ENCODE measurements at regions not wholly inside any gene's neighbourhood (a gene's known extent, or its start where the extent isn't known, plus 50 kb on each side); places are given as distances from the start of the nearest gene placed in this dataset.

- Histone ChIP-seq H3K27ac (no peak overlapping the region), H3K4me3 (no peak overlapping the region), H3K36me3 (no peaks in the 10 kb centered on the region), H3K27me3 (no peaks in the 10 kb centered on the region), H3K4me1 (ENCODE audit: low read depth) (no peaks in the 10 kb centered on the region), H3K9me3 (ENCODE audit: low read depth) (no peaks in the 10 kb centered on the region)
- DNase-seq (ENCODE audit: low read depth in 1 of 2, low spot score in 1 of 2) = peak in 1 of 2 donors; percentile 17
- TF ChIP-seq CTCF (IDR thresholded peaks at IDR 0.05; ENCODE audit: low read depth, low read length) = no peak
These were observed 473.2 kb downstream of the RBFOX1 start for GRCh38 chr16:7805686-7806396.

DNA sequence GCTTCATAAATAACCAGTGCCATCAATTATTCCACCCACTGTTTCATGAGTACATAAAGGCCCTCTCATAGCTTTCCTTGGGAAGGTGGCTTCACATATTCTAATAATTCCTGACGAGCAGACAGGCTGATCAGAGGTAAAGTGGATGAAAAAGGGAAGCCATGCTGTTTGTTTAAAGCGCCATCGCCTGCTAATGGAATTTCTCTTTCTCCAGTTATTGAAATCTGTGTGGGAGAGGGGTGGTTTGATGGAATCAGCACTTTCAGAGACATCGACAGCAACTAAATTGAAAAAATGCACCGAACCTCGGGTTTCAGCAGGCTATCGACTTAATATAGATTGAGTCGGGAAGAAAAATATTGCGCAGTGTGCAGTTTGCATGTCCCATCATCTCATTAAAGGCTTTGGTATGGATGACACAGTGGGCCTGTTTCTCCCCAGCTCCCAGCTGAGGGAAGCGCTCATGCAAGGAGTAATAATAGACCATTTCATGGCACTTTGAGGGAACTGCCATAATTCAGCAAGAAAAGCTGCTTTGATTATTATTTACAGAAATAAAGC is 472.1 kb downstream of the RBFOX1 start:
- H3K36me3 ChIP-seq = no peaks in the 10 kb centered on the region
- H3K27ac ChIP-seq = no peak overlapping the region
- H3K4me1 ChIP-seq (ENCODE audit: low read depth) = no peaks in the 10 kb centered on the region
- H3K27me3 ChIP-seq = no peaks in the 10 kb centered on the region
- H3K4me3 ChIP-seq = no peak overlapping the region
- H3K9me3 ChIP-seq (ENCODE audit: low read depth) = no peaks in the 10 kb centered on the region
- no peak for DNase-seq (ENCODE audit: low read depth in 1 of 2, low spot score in 1 of 2)
- no peak for TF ChIP-seq CTCF (IDR thresholded peaks at IDR 0.05; ENCODE audit: low read depth, low read length)

DNA sequence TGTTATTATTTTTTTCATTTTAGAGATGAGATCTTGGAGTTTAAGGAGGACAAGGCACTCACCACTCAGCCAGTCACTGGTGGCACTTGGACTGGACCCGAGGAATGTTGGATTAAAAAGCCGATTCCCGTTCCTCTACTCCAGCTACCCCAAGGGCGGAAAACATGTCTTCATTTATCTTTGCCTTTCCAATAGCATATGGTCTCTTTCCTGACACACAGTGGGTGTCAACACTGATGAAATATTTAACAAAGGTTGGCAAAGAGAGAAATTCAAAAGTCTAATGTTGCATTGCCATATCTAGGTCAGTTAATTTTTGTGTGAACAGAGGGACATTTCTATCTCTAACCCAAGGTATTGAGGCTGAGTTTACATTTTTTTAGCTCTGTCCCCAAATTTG is 459.7 kb downstream of the RBFOX1 start:
- Histone ChIP-seq H3K9me3 (ENCODE audit: low read depth) (no peaks in the 10 kb centered on the region), H3K27ac (no peak overlapping the region), H3K4me1 (ENCODE audit: low read depth) (no peaks in the 10 kb centered on the region), H3K4me3 (no peak overlapping the region), H3K36me3 (no peaks in the 10 kb centered on the region), H3K27me3 (no peaks in the 10 kb centered on the region)
- DNase-seq (ENCODE audit: low read depth in 1 of 2, low spot score in 1 of 2) = no peak
- no peak for TF ChIP-seq CTCF (IDR thresholded peaks at IDR 0.05; ENCODE audit: low read depth, low read length)

- Histone ChIP-seq H3K27ac (no peak overlapping the region), H3K27me3 (no peaks in the 10 kb centered on the region), H3K4me1 (ENCODE audit: low read depth) (no peaks in the 10 kb centered on the region), H3K4me3 (no peak overlapping the region), H3K9me3 (ENCODE audit: low read depth) (no peaks in the 10 kb centered on the region), H3K36me3 (no peaks in the 10 kb centered on the region)
- no peak for TF ChIP-seq CTCF (IDR thresholded peaks at IDR 0.05; ENCODE audit: low read depth, low read length)
- DNase-seq (ENCODE audit: low read depth in 1 of 2, low spot score in 1 of 2) = no peak
These were observed 458.5 kb downstream of the RBFOX1 start for GRCh38 chr16:7791028-7791590.

GRCh38 chr16:7775072-7775488 is 442.4 kb downstream of the RBFOX1 start:
- no peak for DNase-seq (ENCODE audit: low read depth in 1 of 2, low spot score in 1 of 2)
- Histone ChIP-seq H3K9me3 (ENCODE audit: low read depth) (no peaks in the 10 kb centered on the region), H3K27me3 (no peaks in the 10 kb centered on the region), H3K36me3 (no peaks in the 10 kb centered on the region), H3K27ac (no peak overlapping the region), H3K4me1 (ENCODE audit: low read depth) (no peaks in the 10 kb centered on the region), H3K4me3 (no peak overlapping the region)
- no peak for TF ChIP-seq CTCF (IDR thresholded peaks at IDR 0.05; ENCODE audit: low read depth, low read length)
